Parathyroid adenoma (tissue), 2 donors: ENCODE measurements at regions not wholly inside any gene's neighbourhood (a gene's known extent, or its start where the extent isn't known, plus 50 kb on each side); places are given as distances from the start of the nearest gene placed in this dataset.

Experiments used
- H2AFZ ChIP-seq: fragments of 300-600 bp; sonication (generic); one replicate; pipeline ENCODE4 v1.7.0; 2017; ENCODE audit warnings: antibody characterized with exemption, mild to moderate bottlenecking
- H3K27ac ChIP-seq: fragments of 300-600 bp; sonication (generic); one replicate; pipeline ENCODE4 v1.7.0; 2017
- H3K27me3 ChIP-seq: fragments of 300-600 bp; sonication (generic); one replicate; pipeline ENCODE4 v1.7.0; 2017; ENCODE audit warnings: low read length; ENCODE audit not compliant: control insufficient read depth, insufficient read depth
- H3K36me3 ChIP-seq: fragments of 300-600 bp; sonication (generic); one replicate; pipeline ENCODE4 v1.7.0; 2017; ENCODE audit warnings: low read length; ENCODE audit not compliant: control insufficient read depth, insufficient read depth
- H3K4me1 ChIP-seq: fragments of 300-600 bp; sonication (generic); one replicate; pipeline ENCODE4 v1.7.0; 2017; ENCODE audit warnings: control low read depth
- H3K4me2 ChIP-seq: fragments of 300-600 bp; sonication (generic); one replicate; pipeline ENCODE4 v1.7.0; 2017; ENCODE audit warnings: low read length
- H3K4me3 ChIP-seq: fragments of 300-600 bp; sonication (generic); one replicate; pipeline ENCODE4 v1.7.0; 2017; ENCODE audit warnings: low read depth, low read length
- H3K79me2 ChIP-seq: fragments of 300-600 bp; sonication (generic); one replicate; pipeline ENCODE4 v1.7.0; 2017; ENCODE audit warnings: control low read depth
- H3K9ac ChIP-seq: fragments of 300-600 bp; sonication (generic); one replicate; pipeline ENCODE4 v1.7.0; 2017; ENCODE audit warnings: mild to moderate bottlenecking
- H3K9me3 ChIP-seq: fragments of 300-600 bp; sonication (generic); one replicate; pipeline ENCODE4 v1.7.0; 2017; ENCODE audit warnings: low read length; ENCODE audit not compliant: control insufficient read depth
- TF ChIP-seq, protein P1 (sequence below): fragments of 300-600 bp; sonication (generic); IDR thresholded peaks from one replicate; pipeline ENCODE4 v1.7.0; 2017; ENCODE audit warnings: antibody characterized with exemption, mild to moderate bottlenecking
- donor health status: primary hyperparathyroidism.

GRCh38 chr13:78826312-78826711, 167.4 kb upstream of the OBI1 start:
- TF ChIP-seq, protein P1, sequence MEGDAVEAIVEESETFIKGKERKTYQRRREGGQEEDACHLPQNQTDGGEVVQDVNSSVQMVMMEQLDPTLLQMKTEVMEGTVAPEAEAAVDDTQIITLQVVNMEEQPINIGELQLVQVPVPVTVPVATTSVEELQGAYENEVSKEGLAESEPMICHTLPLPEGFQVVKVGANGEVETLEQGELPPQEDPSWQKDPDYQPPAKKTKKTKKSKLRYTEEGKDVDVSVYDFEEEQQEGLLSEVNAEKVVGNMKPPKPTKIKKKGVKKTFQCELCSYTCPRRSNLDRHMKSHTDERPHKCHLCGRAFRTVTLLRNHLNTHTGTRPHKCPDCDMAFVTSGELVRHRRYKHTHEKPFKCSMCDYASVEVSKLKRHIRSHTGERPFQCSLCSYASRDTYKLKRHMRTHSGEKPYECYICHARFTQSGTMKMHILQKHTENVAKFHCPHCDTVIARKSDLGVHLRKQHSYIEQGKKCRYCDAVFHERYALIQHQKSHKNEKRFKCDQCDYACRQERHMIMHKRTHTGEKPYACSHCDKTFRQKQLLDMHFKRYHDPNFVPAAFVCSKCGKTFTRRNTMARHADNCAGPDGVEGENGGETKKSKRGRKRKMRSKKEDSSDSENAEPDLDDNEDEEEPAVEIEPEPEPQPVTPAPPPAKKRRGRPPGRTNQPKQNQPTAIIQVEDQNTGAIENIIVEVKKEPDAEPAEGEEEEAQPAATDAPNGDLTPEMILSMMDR = no peak
- H3K79me2 ChIP-seq = no peaks in the 10 kb centered on the region
- H2AFZ ChIP-seq = no peak overlapping the region
- no peaks in the 10 kb centered on the region for H3K4me1 ChIP-seq
- no peak overlapping the region for H3K4me2 ChIP-seq
- no peak overlapping the region for H3K9ac ChIP-seq
- no peaks in the 10 kb centered on the region for H3K27me3 ChIP-seq
- H3K27ac ChIP-seq = no peak overlapping the region
- no peaks in the 10 kb centered on the region for H3K36me3 ChIP-seq
- no peaks in the 10 kb centered on the region for H3K9me3 ChIP-seq
- H3K4me3 ChIP-seq = no peak overlapping the region

DNA sequence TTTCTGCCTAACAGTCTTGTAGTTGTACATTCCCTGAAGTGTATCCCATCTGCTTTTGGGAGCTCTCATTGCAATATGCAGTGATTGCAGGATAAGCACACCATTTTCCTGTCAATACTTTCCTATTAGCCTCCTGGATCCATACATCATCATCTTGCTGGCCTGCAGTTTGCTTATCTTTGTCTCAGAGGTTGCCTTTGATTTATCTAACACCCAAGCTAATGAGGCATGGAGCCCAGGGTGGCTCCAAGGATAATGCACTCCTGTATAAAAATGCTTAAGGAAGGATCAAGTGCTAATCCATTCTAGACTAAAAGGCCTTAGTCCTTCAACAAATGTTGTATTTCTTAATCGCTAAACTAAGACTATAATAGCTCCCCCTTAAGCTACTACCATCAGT, 161.6 kb upstream of the OBI1 start:
- TF ChIP-seq, protein P1 = no peak

GRCh38 chr13:78816592-78816991, 157.6 kb upstream of the OBI1 start:
- no peak overlapping the region for H3K4me3 ChIP-seq
- H3K36me3 ChIP-seq = no peaks in the 10 kb centered on the region
- TF ChIP-seq, protein P1 = no peak
- no peaks in the 10 kb centered on the region for H3K27me3 ChIP-seq
- H3K79me2 ChIP-seq = no peaks in the 10 kb centered on the region
- no peaks in the 10 kb centered on the region for H3K9me3 ChIP-seq
- no peak overlapping the region for H3K27ac ChIP-seq
- no peaks in the 10 kb centered on the region for H3K4me1 ChIP-seq
- no peak overlapping the region for H3K9ac ChIP-seq
- H2AFZ ChIP-seq = no peak overlapping the region
- H3K4me2 ChIP-seq = no peak overlapping the region

More for the DNA sequence above, 161.6 kb upstream of the OBI1 start:
- H3K27me3 ChIP-seq = no peaks in the 10 kb centered on the region
- no peak overlapping the region for H3K9ac ChIP-seq
- H3K4me1 ChIP-seq = no peaks in the 10 kb centered on the region
- no peak overlapping the region for H2AFZ ChIP-seq
- H3K36me3 ChIP-seq = no peaks in the 10 kb centered on the region
- no peaks in the 10 kb centered on the region for H3K9me3 ChIP-seq
- H3K4me3 ChIP-seq = no peak overlapping the region
- H3K79me2 ChIP-seq = no peaks in the 10 kb centered on the region
- H3K27ac ChIP-seq = no peak overlapping the region
- H3K4me2 ChIP-seq = no peak overlapping the region

GRCh38 chr13:78816154-78816553, 157.2 kb upstream of the OBI1 start:
- no peak overlapping the region for H3K4me3 ChIP-seq
- no peaks in the 10 kb centered on the region for H3K79me2 ChIP-seq
- H3K9ac ChIP-seq = no peak overlapping the region
- no peak overlapping the region for H2AFZ ChIP-seq
- no peaks in the 10 kb centered on the region for H3K4me1 ChIP-seq
- no peaks in the 10 kb centered on the region for H3K36me3 ChIP-seq
- TF ChIP-seq, protein P1 = no peak
- H3K4me2 ChIP-seq = no peak overlapping the region
- H3K27me3 ChIP-seq = no peaks in the 10 kb centered on the region
- H3K27ac ChIP-seq = no peak overlapping the region
- H3K9me3 ChIP-seq = no peaks in the 10 kb centered on the region

GRCh38 chr13:78806457-78806856, 147.5 kb upstream of the OBI1 start:
- Histone ChIP-seq H3K4me3 (no peak overlapping the region), H2AFZ (no peak overlapping the region), H3K27ac (no peak overlapping the region), H3K27me3 (no peaks in the 10 kb centered on the region), H3K9ac (no peak overlapping the region), H3K9me3 (no peaks in the 10 kb centered on the region), H3K4me1 (no peaks in the 10 kb centered on the region), H3K36me3 (no peaks in the 10 kb centered on the region), H3K79me2 (no peaks in the 10 kb centered on the region), H3K4me2 (no peak overlapping the region)
- TF ChIP-seq, protein P1 = no peak
